K562 (cell line): ENCODE measurements at regions not wholly inside any gene's neighbourhood (a gene's known extent, or its start where the extent isn't known, plus 50 kb on each side); places are given as distances from the start of the nearest gene placed in this dataset.

ENCODE experiments used
- ATAC-seq: fragments of 200-7000 bp; cut with Tn5 transposase; 3 replicates; pipeline ENCODE4 v1.9.1; 2020; ENCODE audit warnings: moderate library complexity
- BruUV-seq: library from RNA; stranded (reverse); fragments of 400-500 nt; replicated peaks from 2 replicates; lab custom pipeline; 2021; lab: Mats Ljungman, UMichigan
- CTCF ChIA-PET: fragments of 300-600 bp; formaldehyde crosslinking; extraction: SDS; loops from one replicate; lab custom pipeline; 2021; ENCODE audit warnings: low intra/inter-chr PET ratio; lab: Yijun Ruan, JAX
- POLR2A ChIA-PET: fragments of 300-600, 350-650 bp; sonication (Branson Sonifier 250); formaldehyde crosslinking; extraction: SDS; loops from one replicate; lab custom pipeline; 2021; ENCODE audit warnings: antibody characterized with exemption, inconsistent platforms; lab: Yijun Ruan, JAX
- DNase-seq, 4 experiments: peaks; one replicate each; pipeline versions ENCODE4 v3.0.0 to v3.0.0-alpha.2; 2011 to 2018; ENCODE audit warnings: low spot score in 3 of 4, mixed read lengths in 3 of 4; ENCODE audit errors: extremely low read depth in 1 of 4
- FAIRE-seq: peaks from 2 replicates; lab custom pipeline; 2011; peaks lifted over from hg19 to GRCh38; lab: Jason Lieb, UNC
- H2AFZ ChIP-seq: 2 replicates; pipeline ENCODE4 v1.6.0; 2011; ENCODE audit warnings: low read depth, low read length, control low read depth, inconsistent platforms
- H3K27ac ChIP-seq: fragments of 200-600 bp; 3 replicates; pipeline ENCODE4 v1.8.0; 2011; ENCODE audit warnings: low read depth, mild to moderate bottlenecking, control low read depth, inconsistent platforms, low read length, moderate library complexity, mixed read lengths; ENCODE audit errors: extremely low read depth
- H3K27me3 ChIP-seq, 2 experiments: fragments of 300-600 bp in 1 of 2; 2 replicates in 1 of 2; 3 replicates in 1 of 2; pipeline versions ENCODE4 v1.6.0 to v1.8.0; 2011; ENCODE audit warnings: inconsistent platforms in 2 of 2, low read length in 2 of 2, mild to moderate bottlenecking in 1 of 2, mixed read lengths in 1 of 2, moderate library complexity in 1 of 2; ENCODE audit not compliant: control insufficient read depth in 2 of 2, insufficient read depth in 2 of 2
- H3K36me3 ChIP-seq: fragments of 300-600 bp; 3 replicates; pipeline ENCODE4 v1.8.0; 2011; ENCODE audit warnings: mild to moderate bottlenecking, low read length, inconsistent platforms; ENCODE audit not compliant: control insufficient read depth, insufficient read depth
- H3K4me1 ChIP-seq, 2 experiments: fragments of 200-600 bp in 1 of 2; replicated peaks in 1 of 2; 2 replicates in 1 of 2; 3 replicates in 1 of 2; pipeline versions ENCODE4 v1.5.1 to v1.8.0; 2011; ENCODE audit warnings: inconsistent platforms in 2 of 2, low read length in 2 of 2, mild to moderate bottlenecking in 1 of 2, mixed read lengths in 1 of 2, moderate library complexity in 1 of 2; ENCODE audit not compliant: control insufficient read depth in 2 of 2, insufficient read depth in 2 of 2
- H3K4me2 ChIP-seq: 2 replicates; pipeline ENCODE4 v1.6.1; 2011; ENCODE audit warnings: low read length, control low read depth, inconsistent platforms, mixed read lengths; ENCODE audit not compliant: insufficient read depth
- H3K4me3 ChIP-seq: fragments of 200-600 bp; sonication (generic), shearing (Covaris generic); 2 replicates; pipeline ENCODE4 v1.5.1; 2016; ENCODE audit warnings: control low read depth, inconsistent platforms
- H3K79me2 ChIP-seq: fragments of 200-600 bp; 3 replicates; pipeline ENCODE4 v1.8.0; 2011; ENCODE audit warnings: low read length, inconsistent platforms; ENCODE audit not compliant: control insufficient read depth, insufficient read depth
- H3K9ac ChIP-seq, 2 experiments: 2 replicates each; pipeline versions ENCODE4 v1.6.0 to v1.6.1; 2011; ENCODE audit warnings: low read depth in 2 of 2, low read length in 2 of 2, control low read depth in 1 of 2, inconsistent platforms in 1 of 2, mild to moderate bottlenecking in 1 of 2, mixed read lengths in 1 of 2; ENCODE audit not compliant: insufficient read depth in 1 of 2
- H3K9me1 ChIP-seq: one replicate; pipeline ENCODE4 v1.6.0; 2011; ENCODE audit warnings: inconsistent platforms, mild to moderate bottlenecking, low read length, moderate library complexity; ENCODE audit not compliant: control insufficient read depth, insufficient read depth
- H3K9me3 ChIP-seq: replicated peaks from 2 replicates; pipeline ENCODE4 v1.5.1; 2011; ENCODE audit warnings: low read depth, low read length, inconsistent platforms; ENCODE audit not compliant: control insufficient read depth, insufficient read depth
- H4K20me1 ChIP-seq: replicated peaks from 2 replicates; pipeline ENCODE4 v1.6.1; 2011; ENCODE audit warnings: low read length, inconsistent platforms, mixed read lengths; ENCODE audit not compliant: control insufficient read depth, insufficient read depth
- ATF3 ChIP-seq, 2 experiments: fragments of 450-650 bp in 1 of 2; sonication (generic) in 1 of 2; formaldehyde crosslinking in 1 of 2; IDR thresholded peaks in 1 of 2; conservative IDR thresholded peaks in 1 of 2; 2 replicates each; pipeline versions ENCODE4 v1.6.1 to v1.8.1; 2016 to 2023; ENCODE audit warnings: mild to moderate bottlenecking in 2 of 2, moderate library complexity in 2 of 2, inconsistent platforms in 1 of 2, missing genetic modification reagents in 1 of 2
- BMI1 ChIP-seq: fragments of 150-350 bp; IDR thresholded peaks from 2 replicates; pipeline ENCODE4 v1.6.1; 2014; ENCODE audit warnings: low read length
- CTCF ChIP-seq, 3 experiments: IDR thresholded peaks in 2 of 3; conservative IDR thresholded peaks in 1 of 3; 2 replicates each; pipeline ENCODE4 v1.5.1; 2011 to 2012; ENCODE audit warnings: low read length in 3 of 3, mild to moderate bottlenecking in 3 of 3, control low read depth in 2 of 3, improper control_type of control experiment in 1 of 3, inconsistent platforms in 1 of 3, low read depth in 1 of 3, mixed read lengths in 1 of 3, moderate library complexity in 1 of 3; ENCODE audit not compliant: insufficient read depth in 2 of 3
- KDM2B ChIP-seq: fragments of 250-450 bp; sonication (Bioruptor Pico); IDR thresholded peaks from 2 replicates; pipeline ENCODE4 v1.8.0; 2021; ENCODE audit warnings: mild to moderate bottlenecking, moderate library complexity
- NCOA2 ChIP-seq, 2 experiments: fragments of 450-650 bp; IDR thresholded peaks; 2 replicates each; pipeline ENCODE4 v1.6.1; 2018; ENCODE audit warnings: mild to moderate bottlenecking in 2 of 2, moderate library complexity in 1 of 2; ENCODE audit not compliant: partially characterized antibody in 2 of 2
- ZNF12 ChIP-seq: sonication (generic); formaldehyde crosslinking; IDR thresholded peaks from 2 replicates; pipeline ENCODE4 v1.4.0; 2020; ENCODE audit warnings: mild to moderate bottlenecking, missing genetic modification reagents
- ZNF174 ChIP-seq: fragments of 250-450 bp; sonication (Bioruptor Pico); IDR thresholded peaks from 2 replicates; pipeline ENCODE4 v1.4.0; 2020; ENCODE audit warnings: mild to moderate bottlenecking
- ZNF280A ChIP-seq: fragments of 450-650 bp; IDR thresholded peaks from 2 replicates; pipeline ENCODE4 v1.6.1; 2018; ENCODE audit warnings: mild to moderate bottlenecking, low read depth; ENCODE audit not compliant: partially characterized antibody
- WGBS: fragments of 100-300 bp; shearing (Covaris generic); methylation state at CpG from one replicate; pipeline ENCODE4 v1.1.6; 2016; ENCODE audit warnings: low coverage, mixed read lengths; ENCODE audit not compliant: insufficient coverage; ENCODE audit errors: missing lambda C conversion rate; 5-methylcytosine and 5-hydroxymethylcytosine counted together
- in situ Hi-C: fragments of 300-500 bp; cut with MboI; formaldehyde crosslinking; loops from 4 replicates; pipeline ENCODE4 v1.15.0; 2018; ENCODE audit warnings: inconsistent platforms, mixed read lengths
- intact Hi-C: fragments of 100-400 bp; cut with micrococcal nuclease; formaldehyde crosslinking; loops from 2 replicates; pipeline ENCODE4 v1.14.2; 2022

- DNase-seq (no peak), FAIRE-seq (no peak), ATAC-seq (no peak)
- no peaks in the 10 kb centered on the region for H3K27me3 ChIP-seq
- in situ Hi-C loops: no loop called here
- no peaks in the 10 kb centered on the region for H3K9me1 ChIP-seq
- 0% methylated on average over 4 of the region's 4 CpGs for WGBS
- no peaks in the 10 kb centered on the region for H3K36me3 ChIP-seq
- H4K20me1 ChIP-seq: no peaks in the 10 kb centered on the region
- TF ChIP-seq ZNF12 (CRISPR knock-in tag) (no peak), BMI1 (no peak), ZNF174 (CRISPR knock-in tag) (no peak), ATF3 (IDR thresholded peaks at IDR 0.05) (peak; percentile 34; the same call in 1 of the 2 replicates), ATF3 (CRISPR knock-in tag; conservative IDR thresholded peaks at IDR 0.05) (no peak)
- ChIA-PET CTCF (no interaction called here), POLR2A (no interaction called here)
- no peaks in the 10 kb centered on the region for H3K4me1 ChIP-seq
- no peak overlapping the region for H3K4me3 ChIP-seq
- intact Hi-C loops: no loop called here
- no TSS peak for BruUV-seq
- H3K9ac ChIP-seq: no peak overlapping the region
- no peak overlapping the region for H2AFZ ChIP-seq
- no peak overlapping the region for H3K4me2 ChIP-seq
- no peaks in the 10 kb centered on the region for H3K9me3 ChIP-seq
- H3K27ac ChIP-seq: no peak overlapping the region
- H3K79me2 ChIP-seq: no peaks in the 10 kb centered on the region
Observed at GRCh38 chrX:101764538-101764937, 104.9 kb upstream of the ARMCX2 start.

GRCh38 chrX:101759000-101759399 is 99.3 kb upstream of the ARMCX2 start:
- no peaks in the 10 kb centered on the region for H3K9me3 ChIP-seq
- TF ChIP-seq ZNF280A (no peak), KDM2B (CRISPR knock-in tag) (no peak), NCOA2 (IDR thresholded peaks at IDR 0.05; ENCODE audit: partially characterized antibody in 2 of 2) (no peak), CTCF (IDR thresholded peaks at IDR 0.05 in 2 of 3, conservative IDR thresholded peaks at IDR 0.05 in 1 of 3; ENCODE audit: insufficient read depth in 2 of 3, low read depth in 1 of 3, low read length in 3 of 3) (peak in 2 of 3 experiments; percentile 30 to 33; a peak in 3 of 6 replicates)
- no peaks in the 10 kb centered on the region for H3K4me1 ChIP-seq
- no peaks in the 10 kb centered on the region for H3K27me3 ChIP-seq
- no peaks in the 10 kb centered on the region for H3K79me2 ChIP-seq
- WGBS: 0% methylated on average over 1 of the region's 1 CpG
- BruUV-seq: no TSS peak
- no peak overlapping the region for H3K27ac ChIP-seq
- intact Hi-C loops (no loop called here), in situ Hi-C loops (no loop called here)
- peak; percentile 79 for ATAC-seq
- H4K20me1 ChIP-seq: no peaks in the 10 kb centered on the region
- H3K4me3 ChIP-seq: no peak overlapping the region
- DNase-seq: peak; percentile 5 to 32 (median 17)
- POLR2A ChIA-PET: interaction anchor here (0.5 kb wide), 1 partner anchor 63 kb away, joined by 3 read pairs; no protein-coding TSS in a partner anchor
- FAIRE-seq: no peak
- H3K9me1 ChIP-seq: no peaks in the 10 kb centered on the region
- H3K36me3 ChIP-seq: no peaks in the 10 kb centered on the region
- CTCF ChIA-PET: no interaction called here
- H3K4me2 ChIP-seq: no peak overlapping the region
- H3K9ac ChIP-seq: no peak overlapping the region
- H2AFZ ChIP-seq: no peak overlapping the region
